ENCODE measurements at regions not wholly inside any gene's neighbourhood (a gene's known extent, or its start where the extent isn't known, plus 50 kb on each side); places are given as distances from the start of the nearest gene placed in this dataset.

DNA sequence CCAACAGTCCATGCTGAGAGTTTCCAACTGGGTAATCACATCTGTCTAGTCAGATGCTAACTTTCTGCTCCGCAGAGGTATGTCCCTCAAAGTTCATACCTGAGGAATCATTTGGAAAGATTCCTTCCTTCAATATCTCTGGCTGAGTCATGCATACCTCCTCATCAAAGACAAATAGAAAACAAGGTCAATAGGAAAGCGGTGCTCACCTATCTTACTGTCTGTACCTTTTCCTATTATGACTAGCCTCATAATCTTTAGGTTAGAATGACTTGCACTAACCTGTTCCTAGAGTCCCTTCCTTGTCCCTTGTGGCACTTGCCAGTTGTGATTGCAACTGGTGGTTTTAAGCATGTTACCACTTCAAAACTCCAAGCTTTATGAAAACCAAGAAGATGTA, 78.2 kb upstream of the PTPRK start:
- H3K4me3 Mint-ChIP-seq, result no peak overlapping the region
- H3K4me1 Mint-ChIP-seq, result no peaks in the 10 kb centered on the region
- ChIA-PET POLR2A (no interaction called here), CTCF (no interaction called here)
- intact Hi-C loops (cut with micrococcal nuclease), result no loop called here
- no peak overlapping the region for H3K27ac Mint-ChIP-seq
- no peak for ATAC-seq (ENCODE audit: low read depth)
- no peaks in the 10 kb centered on the region for H3K36me3 Mint-ChIP-seq (ENCODE audit: low read depth)
- TF ChIP-seq, protein P1, sequence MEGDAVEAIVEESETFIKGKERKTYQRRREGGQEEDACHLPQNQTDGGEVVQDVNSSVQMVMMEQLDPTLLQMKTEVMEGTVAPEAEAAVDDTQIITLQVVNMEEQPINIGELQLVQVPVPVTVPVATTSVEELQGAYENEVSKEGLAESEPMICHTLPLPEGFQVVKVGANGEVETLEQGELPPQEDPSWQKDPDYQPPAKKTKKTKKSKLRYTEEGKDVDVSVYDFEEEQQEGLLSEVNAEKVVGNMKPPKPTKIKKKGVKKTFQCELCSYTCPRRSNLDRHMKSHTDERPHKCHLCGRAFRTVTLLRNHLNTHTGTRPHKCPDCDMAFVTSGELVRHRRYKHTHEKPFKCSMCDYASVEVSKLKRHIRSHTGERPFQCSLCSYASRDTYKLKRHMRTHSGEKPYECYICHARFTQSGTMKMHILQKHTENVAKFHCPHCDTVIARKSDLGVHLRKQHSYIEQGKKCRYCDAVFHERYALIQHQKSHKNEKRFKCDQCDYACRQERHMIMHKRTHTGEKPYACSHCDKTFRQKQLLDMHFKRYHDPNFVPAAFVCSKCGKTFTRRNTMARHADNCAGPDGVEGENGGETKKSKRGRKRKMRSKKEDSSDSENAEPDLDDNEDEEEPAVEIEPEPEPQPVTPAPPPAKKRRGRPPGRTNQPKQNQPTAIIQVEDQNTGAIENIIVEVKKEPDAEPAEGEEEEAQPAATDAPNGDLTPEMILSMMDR (IDR thresholded peaks at IDR 0.05), result no peak
- DNase-seq, result no peak
- no peaks in the 10 kb centered on the region for H3K27me3 Mint-ChIP-seq
- H3K9me3 Mint-ChIP-seq, result no peaks in the 10 kb centered on the region

DNA sequence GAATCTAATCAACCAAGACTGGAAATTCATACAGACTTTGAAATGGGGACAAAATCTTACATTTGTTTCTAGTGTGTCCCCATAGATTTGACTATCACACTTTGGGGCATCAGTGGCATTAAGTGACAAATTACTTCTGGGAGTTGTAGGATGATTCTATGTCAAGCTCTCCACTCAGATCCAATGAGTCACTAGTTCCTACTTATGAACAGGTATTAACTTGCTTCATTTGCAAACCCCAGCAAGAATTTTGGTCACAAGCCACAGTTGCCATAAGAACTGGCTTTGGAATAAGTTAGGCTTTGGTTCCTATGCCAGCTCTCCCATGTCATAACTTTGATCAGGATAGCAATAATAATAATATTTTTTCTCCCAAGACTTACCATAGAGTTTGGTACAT, 77.6 kb upstream of the PTPRK start:
- no peak overlapping the region for H3K27ac Mint-ChIP-seq
- H3K4me3 Mint-ChIP-seq, result no peak overlapping the region
- no peak for ATAC-seq (ENCODE audit: low read depth)
- POLR2A ChIA-PET, result no interaction called here
- DNase-seq, result no peak
- H3K36me3 Mint-ChIP-seq (ENCODE audit: low read depth), result no peaks in the 10 kb centered on the region
- TF ChIP-seq, protein P1 (IDR thresholded peaks at IDR 0.05), result no peak
- no peaks in the 10 kb centered on the region for H3K4me1 Mint-ChIP-seq
- H3K27me3 Mint-ChIP-seq, result no peaks in the 10 kb centered on the region
- CTCF ChIA-PET, result no interaction called here
- H3K9me3 Mint-ChIP-seq, result no peaks in the 10 kb centered on the region
- intact Hi-C loops (cut with micrococcal nuclease), result no loop called here

DNA sequence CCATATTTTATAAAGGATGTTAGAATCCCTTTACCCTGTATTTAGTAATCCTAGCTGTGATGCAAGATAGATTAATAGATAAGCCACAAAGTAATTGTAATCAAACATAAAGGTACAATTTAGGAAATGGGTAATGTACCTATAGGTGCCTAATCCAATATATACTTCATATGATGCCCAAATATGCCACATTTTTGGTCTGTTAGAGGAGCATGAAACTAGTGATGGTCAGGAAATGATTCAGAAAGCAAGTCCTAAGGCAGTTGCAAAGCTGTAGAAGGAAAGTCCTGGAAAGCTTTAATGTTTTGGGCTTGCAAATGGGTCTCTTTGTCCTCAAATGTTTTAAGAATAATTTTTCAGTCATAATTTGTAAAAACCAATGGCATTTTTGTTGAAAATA, 76.6 kb upstream of the PTPRK start:
- CTCF ChIA-PET, result no interaction called here
- Mint-ChIP-seq H3K27ac (no peak overlapping the region), H3K27me3 (no peaks in the 10 kb centered on the region), H3K4me3 (no peak overlapping the region), H3K9me3 (peaks cover 1% of the 10 kb centered on the region), H3K36me3 (ENCODE audit: low read depth) (no peaks in the 10 kb centered on the region), H3K4me1 (no peaks in the 10 kb centered on the region)
- ATAC-seq (ENCODE audit: low read depth), result no peak
- POLR2A ChIA-PET, result no interaction called here
- intact Hi-C loops (cut with micrococcal nuclease), result no loop called here
- no peak for DNase-seq
- TF ChIP-seq, protein P1 (IDR thresholded peaks at IDR 0.05), result no peak

DNA sequence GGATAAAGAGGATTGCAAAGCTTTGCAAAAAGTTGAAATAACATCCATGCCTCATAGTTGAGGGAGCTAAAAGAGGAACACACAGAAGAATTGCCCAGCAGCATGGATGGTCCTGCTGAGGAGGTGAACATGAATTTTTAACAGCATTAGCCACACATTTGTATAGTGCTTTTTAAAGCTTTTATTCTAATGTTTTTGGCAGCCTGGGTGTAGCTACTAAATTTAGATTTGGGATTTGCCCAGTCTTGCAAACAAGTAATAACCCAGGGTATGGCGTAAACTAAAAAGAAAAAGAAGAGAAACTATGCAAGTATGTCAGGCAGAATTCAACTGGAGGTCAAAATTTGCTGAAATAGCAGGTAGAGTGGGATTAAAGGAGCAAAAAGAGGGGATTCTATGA, 75.1 kb upstream of the PTPRK start:
- ChIA-PET CTCF (no interaction called here), POLR2A (no interaction called here)
- H3K36me3 Mint-ChIP-seq (ENCODE audit: low read depth), result no peaks in the 10 kb centered on the region
- ATAC-seq (ENCODE audit: low read depth) (no peak), DNase-seq (no peak)
- no peak overlapping the region for H3K4me3 Mint-ChIP-seq
- peaks cover 6% of the 10 kb centered on the region for H3K9me3 Mint-ChIP-seq
- intact Hi-C loops (cut with micrococcal nuclease), result no loop called here
- H3K27me3 Mint-ChIP-seq, result no peaks in the 10 kb centered on the region
- H3K4me1 Mint-ChIP-seq, result no peaks in the 10 kb centered on the region
- TF ChIP-seq, protein P1 (IDR thresholded peaks at IDR 0.05), result no peak
- H3K27ac Mint-ChIP-seq, result no peak overlapping the region

DNA sequence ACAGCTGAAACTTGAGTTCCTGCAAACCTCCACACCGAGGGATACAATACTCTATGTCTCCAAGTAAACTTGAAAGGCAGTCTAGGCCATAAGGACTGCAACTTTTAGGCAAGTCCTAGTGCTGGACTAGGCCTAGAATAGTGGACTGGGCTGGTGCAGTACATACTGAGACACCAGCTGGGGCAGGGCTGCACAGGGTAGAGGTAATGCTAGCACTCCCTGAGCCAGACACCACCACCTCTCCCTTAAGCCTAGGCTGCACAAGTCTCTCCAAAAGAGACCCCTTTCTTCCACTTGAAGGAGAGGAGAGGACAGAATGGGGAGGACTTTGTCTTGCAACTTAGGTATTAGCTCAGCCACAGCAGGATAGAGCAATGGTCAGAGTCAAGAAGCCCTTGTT, 65.7 kb upstream of the PTPRK start:
- H3K4me3 Mint-ChIP-seq, result no peak overlapping the region
- H3K9me3 Mint-ChIP-seq, result no peaks in the 10 kb centered on the region
- POLR2A ChIA-PET, result no interaction called here
- CTCF ChIA-PET, result no interaction called here
- H3K27ac Mint-ChIP-seq, result no peak overlapping the region
- H3K36me3 Mint-ChIP-seq (ENCODE audit: low read depth), result no peaks in the 10 kb centered on the region
- H3K4me1 Mint-ChIP-seq, result no peaks in the 10 kb centered on the region
- DNase-seq (no peak), ATAC-seq (ENCODE audit: low read depth) (no peak)
- TF ChIP-seq, protein P1 (IDR thresholded peaks at IDR 0.05), result no peak
- H3K27me3 Mint-ChIP-seq, result no peaks in the 10 kb centered on the region
- intact Hi-C loops (cut with micrococcal nuclease), result no loop called here
